ENCODE measurements at regions not wholly inside any gene's neighbourhood (a gene's known extent, or its start where the extent isn't known, plus 50 kb on each side); places are given as distances from the start of the nearest gene placed in this dataset.

DNA sequence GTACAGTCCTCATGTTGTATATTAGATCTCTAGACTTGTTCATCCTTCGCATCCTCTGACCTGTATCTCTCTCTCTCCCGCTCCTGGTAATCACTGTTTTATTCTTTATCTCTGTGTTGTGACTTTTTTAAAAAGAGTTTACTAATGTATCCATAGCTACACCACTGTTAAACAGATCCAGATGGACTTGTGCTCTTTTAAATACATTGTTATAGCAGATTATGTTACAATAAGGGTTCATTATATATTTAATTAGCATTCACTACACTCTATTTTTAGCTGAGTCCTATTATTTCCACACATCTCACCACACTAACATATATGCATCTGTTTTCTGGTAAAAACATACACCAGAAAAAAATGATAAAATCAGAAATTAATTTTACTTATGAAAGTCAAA lies 90.5 kb downstream of the RBM43 start:
- H3K27ac Mint-ChIP-seq, result no peak overlapping the region
- H3K4me3 Mint-ChIP-seq, result no peak overlapping the region
- no peaks in the 10 kb centered on the region for H3K4me1 Mint-ChIP-seq
- no peaks in the 10 kb centered on the region for H3K36me3 Mint-ChIP-seq
- no peaks in the 10 kb centered on the region for H3K27me3 Mint-ChIP-seq
- no peaks in the 10 kb centered on the region for H3K9me3 Mint-ChIP-seq
- no peak for DNase-seq

DNA sequence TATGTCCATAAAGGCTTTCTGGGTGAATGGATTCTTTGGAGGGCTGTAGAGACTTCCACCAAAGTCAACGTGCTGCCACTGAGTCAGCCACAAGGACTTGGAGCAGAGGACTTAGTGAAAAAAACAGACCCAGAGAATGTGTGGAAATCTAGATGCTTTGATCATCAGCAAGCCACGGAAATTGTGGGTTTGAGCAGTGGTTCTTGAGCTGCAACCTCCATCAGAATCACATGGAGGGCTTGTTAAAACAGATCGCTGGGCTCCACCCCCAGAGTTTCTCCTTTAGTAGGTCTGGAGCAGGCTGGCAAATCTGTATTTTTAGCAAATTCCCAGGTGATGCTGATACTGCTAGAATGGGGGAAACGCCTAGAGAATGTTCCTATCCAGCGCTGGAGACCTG lies 95.3 kb downstream of the RBM43 start:
- Mint-ChIP-seq H3K27me3 (peaks cover 6% of the 10 kb centered on the region), H3K4me1 (no peaks in the 10 kb centered on the region), H3K4me3 (no peak overlapping the region), H3K9me3 (no peaks in the 10 kb centered on the region), H3K36me3 (no peaks in the 10 kb centered on the region), H3K27ac (no peak overlapping the region)
- DNase-seq, result no peak

DNA sequence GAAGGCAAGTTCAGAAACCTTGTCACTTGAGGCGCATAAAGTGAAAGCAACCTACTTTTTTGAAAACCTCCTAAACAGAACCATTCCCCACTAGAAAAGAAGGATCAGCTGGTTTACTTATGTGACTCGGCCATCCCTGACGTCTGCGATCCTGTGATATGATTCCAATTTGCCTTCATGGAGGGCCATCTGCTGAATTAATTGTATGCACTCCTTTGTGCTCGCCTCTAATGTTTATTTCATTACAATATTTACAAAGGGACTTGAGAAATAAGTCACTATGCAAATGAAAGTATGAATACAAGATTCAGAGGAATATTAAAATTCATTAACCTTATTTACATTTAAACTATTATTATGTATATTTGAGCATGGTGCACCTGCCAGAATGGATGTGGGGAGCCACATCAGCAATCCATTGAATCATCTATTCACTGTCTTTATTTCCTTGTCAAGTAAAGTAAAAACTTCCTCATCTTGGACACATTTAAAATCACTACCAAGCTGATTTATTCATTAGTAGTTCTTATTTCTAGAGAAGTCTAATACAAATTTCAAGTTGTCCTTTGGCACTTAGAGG lies 96.5 kb downstream of the RBM43 start:
- Mint-ChIP-seq H3K9me3 (no peaks in the 10 kb centered on the region), H3K4me3 (no peak overlapping the region), H3K36me3 (no peaks in the 10 kb centered on the region), H3K27ac (no peak overlapping the region), H3K4me1 (no peaks in the 10 kb centered on the region), H3K27me3 (peaks cover 8% of the 10 kb centered on the region)
- DNase-seq, result no peak

DNA sequence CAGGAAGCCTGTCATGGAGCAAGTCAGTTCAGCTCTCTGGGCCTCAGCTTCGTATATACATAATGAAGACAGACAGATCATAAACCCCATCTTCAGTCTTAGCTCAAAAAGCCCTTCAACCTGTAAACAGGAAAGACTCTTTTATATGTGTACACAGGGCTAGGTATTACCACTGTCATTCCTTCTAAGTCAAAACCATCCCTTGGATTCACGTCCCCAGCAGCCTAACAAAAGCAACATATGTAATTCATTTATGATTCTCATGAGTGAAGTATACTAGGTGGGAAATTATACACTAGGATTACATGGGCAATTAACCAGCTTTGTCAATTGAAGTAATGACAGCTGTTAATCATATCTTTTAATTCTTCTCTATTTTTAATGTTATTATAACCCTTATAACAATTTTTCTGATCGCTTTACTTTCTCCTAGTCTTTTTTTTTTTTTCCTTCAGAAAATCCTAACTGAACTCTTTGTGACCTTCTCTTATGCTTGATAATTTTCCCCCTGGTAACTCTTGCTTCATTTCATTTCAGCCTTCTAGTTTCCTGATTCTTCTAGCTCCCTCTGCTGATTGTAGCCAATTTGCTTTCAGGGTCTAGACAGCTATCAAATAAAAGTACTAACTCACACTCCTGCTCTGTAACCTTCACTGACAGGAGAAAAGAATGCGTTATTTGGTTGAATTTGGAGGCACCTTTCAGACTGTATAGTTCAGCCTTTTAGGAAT lies 99.7 kb downstream of the RBM43 start:
- Mint-ChIP-seq H3K27ac (no peak overlapping the region), H3K27me3 (peaks cover 25% of the 10 kb centered on the region), H3K4me1 (no peaks in the 10 kb centered on the region), H3K36me3 (no peaks in the 10 kb centered on the region), H3K9me3 (no peaks in the 10 kb centered on the region), H3K4me3 (no peak overlapping the region)
- DNase-seq, result no peak

DNA sequence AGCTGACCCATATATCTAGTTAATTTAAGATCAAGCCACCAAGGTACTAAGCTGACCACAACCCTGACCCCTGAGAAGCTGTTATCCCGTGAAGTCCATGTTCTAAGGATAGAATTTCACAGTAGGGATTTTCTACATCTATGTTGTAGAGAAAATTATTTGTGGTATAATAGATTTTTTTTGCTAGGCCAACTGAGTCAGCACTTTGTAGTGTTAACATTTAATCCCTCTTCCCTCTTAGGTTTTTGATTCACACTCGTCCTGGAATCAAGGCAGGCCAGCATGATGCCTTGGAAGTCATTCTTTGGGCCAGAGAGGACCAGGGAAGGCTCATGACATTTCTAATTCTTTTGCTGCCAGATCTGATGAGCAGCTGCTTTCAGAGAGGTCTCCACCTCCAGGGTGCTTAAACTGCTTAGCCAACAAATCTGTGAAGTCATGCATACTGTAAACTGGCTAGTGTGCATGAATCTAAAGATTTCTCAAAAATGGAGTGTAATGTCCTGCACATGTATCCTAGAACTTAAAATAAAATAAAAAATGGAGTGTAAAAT lies 102.5 kb downstream of the RBM43 start:
- DNase-seq, result no peak
- Mint-ChIP-seq H3K4me1 (no peaks in the 10 kb centered on the region), H3K36me3 (no peaks in the 10 kb centered on the region), H3K27ac (no peak overlapping the region), H3K27me3 (peaks cover 41% of the 10 kb centered on the region), H3K4me3 (no peak overlapping the region), H3K9me3 (no peaks in the 10 kb centered on the region)

DNA sequence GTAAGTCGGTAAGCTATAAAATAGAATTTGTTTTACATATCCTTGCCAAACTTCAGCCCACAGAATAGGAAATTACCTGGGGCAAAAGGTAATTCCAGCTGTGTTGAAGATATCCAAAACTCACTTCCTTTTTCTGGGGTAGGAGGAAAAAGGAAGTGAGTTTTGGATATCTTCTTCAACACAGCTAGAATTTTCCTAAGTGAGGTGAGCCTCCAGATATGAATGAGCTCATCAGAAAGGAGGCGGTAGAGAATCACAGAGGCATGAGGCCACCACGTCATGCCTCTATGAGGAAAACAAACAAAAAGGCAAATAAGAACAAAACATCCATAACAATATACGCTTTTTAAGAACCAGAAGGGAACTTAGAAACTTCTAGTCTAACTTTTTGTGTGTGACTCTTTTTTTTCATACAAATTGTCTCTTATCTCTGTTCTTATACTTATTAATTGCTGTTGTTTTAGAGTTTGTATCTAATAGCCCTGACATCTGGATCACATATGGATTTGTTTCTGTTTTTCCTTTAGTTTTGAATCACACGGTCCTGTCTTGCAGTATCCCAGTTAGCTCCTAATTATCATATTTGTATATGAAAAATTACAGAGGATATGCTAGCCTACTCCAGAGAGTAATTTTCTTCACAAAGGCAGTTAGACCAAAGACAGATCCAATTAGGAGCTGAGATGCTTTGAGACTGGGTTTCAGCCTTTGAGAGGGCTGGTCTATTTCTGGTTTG lies 104.5 kb downstream of the RBM43 start:
- Mint-ChIP-seq H3K4me1 (no peaks in the 10 kb centered on the region), H3K27ac (no peak overlapping the region), H3K9me3 (no peaks in the 10 kb centered on the region), H3K36me3 (no peaks in the 10 kb centered on the region), H3K27me3 (peaks cover 43% of the 10 kb centered on the region), H3K4me3 (no peak overlapping the region)
- no peak for DNase-seq

DNA sequence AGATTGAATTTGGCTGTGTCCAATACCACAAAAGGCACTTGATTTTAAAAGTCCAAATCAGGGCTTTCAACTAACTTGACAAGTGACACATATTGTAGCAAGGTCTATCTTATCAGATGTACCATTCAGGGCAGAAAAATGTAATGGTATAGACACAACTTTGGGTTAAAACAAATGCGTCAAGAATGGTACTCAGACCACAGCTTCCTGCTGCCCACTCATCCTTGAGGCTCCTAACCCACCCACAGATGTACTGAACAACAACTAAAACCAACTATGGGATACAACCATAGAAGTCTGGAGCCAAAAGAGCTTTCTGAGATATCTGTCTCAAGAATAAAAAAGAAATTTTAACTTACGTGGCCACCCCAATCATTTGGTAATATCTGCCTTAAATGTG lies 105.2 kb downstream of the RBM43 start:
- Mint-ChIP-seq H3K36me3 (no peaks in the 10 kb centered on the region), H3K27ac (no peak overlapping the region), H3K9me3 (no peaks in the 10 kb centered on the region), H3K4me1 (no peaks in the 10 kb centered on the region), H3K27me3 (peaks cover 47% of the 10 kb centered on the region), H3K4me3 (no peak overlapping the region)
- no peak for DNase-seq

DNA sequence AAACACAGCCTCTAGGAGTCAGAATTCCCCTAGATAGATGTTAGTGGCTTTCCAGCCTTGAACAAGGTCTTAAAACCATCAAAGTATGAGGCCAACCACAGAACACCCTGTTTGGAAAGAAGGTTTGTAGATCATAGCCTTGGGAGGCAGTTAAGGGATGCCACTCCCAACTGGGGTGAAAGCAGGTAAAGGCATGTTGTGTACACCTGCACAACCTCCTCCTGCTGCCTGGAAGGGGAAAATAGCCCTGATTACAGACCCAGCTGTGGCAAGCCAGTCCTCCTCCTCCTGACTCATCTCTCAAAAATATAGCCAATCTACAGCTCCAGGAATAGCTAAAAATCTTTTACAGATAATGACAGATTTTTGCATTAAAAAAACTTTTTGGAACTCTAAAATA lies 108.1 kb downstream of the RBM43 start:
- H3K27ac Mint-ChIP-seq, result no peak overlapping the region
- H3K27me3 Mint-ChIP-seq, result peaks cover 35% of the 10 kb centered on the region
- no peak overlapping the region for H3K4me3 Mint-ChIP-seq
- H3K9me3 Mint-ChIP-seq, result no peaks in the 10 kb centered on the region
- H3K36me3 Mint-ChIP-seq, result no peaks in the 10 kb centered on the region
- no peak for DNase-seq
- H3K4me1 Mint-ChIP-seq, result no peaks in the 10 kb centered on the region

DNA sequence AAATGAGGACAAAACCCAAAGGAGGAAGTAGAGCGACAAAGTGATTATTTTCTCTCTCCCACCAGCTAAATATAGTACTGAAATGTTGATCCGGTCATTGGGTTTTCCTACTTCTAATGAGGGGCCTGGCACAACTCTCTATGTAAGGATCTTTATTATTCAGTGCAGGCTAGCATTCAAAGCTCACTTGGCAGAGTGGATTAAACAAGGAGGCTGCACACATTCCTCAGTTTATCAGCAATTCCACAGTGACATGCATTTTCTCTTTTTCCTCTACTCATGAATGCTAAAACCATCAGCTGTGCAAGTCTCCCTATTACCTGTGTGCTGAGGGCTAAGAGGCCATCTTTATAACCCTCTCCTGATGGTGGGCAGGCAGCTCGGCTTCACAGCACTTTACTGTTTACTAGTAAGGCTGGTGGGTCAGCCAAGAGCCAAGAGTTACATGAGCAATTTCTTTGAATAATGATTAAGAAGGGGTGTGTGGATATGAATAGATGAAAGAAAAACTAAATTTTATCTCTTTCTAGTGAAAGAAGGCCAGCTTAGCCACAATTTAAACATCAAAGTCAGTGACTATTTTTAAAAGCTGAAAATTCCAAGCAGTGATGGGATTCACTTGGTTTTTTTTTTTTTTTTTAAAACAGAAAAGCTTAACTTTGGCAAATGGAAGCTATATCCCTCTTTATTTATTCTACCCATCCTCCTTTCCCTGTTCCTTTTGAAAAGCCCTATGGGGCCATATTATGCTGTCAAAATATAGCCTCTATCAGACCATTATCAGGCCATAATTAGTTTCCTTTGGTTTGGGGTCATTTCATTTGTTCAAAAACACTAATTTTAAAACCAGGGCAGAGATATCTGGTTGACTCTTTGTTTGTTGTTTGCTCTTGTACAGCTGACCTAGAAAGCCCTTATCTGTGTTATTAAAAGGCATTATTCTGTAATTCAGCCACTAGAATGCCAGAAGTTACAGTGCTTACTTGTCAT lies 111.0 kb downstream of the RBM43 start:
- Mint-ChIP-seq H3K27me3 (peaks cover 25% of the 10 kb centered on the region), H3K4me3 (no peak overlapping the region), H3K27ac (no peak overlapping the region), H3K4me1 (no peaks in the 10 kb centered on the region), H3K9me3 (no peaks in the 10 kb centered on the region), H3K36me3 (no peaks in the 10 kb centered on the region)
- DNase-seq, result no peak

DNA sequence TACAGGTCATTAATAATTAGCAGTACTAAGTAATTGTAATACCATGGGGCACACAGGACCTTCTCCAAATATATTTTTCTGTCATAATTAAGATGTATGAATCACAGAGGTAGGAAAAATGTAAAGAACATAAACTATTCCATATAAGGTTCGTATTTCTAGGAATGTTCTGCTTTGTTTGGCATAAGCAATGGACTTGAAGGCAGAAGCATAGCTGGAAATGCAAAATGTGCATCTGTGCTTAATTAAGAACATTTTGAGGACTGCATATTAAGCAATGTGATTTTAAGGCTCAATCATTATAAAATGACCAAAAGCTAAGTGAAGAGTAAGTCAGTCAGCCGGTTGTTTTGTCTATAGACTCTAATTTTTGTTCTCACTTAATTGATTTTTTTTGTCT lies 123.2 kb downstream of the RBM43 start:
- Mint-ChIP-seq H3K36me3 (no peaks in the 10 kb centered on the region), H3K4me1 (no peaks in the 10 kb centered on the region), H3K27ac (no peak overlapping the region), H3K9me3 (no peaks in the 10 kb centered on the region), H3K4me3 (no peak overlapping the region), H3K27me3 (no peaks in the 10 kb centered on the region)
- no peak for DNase-seq

DNA sequence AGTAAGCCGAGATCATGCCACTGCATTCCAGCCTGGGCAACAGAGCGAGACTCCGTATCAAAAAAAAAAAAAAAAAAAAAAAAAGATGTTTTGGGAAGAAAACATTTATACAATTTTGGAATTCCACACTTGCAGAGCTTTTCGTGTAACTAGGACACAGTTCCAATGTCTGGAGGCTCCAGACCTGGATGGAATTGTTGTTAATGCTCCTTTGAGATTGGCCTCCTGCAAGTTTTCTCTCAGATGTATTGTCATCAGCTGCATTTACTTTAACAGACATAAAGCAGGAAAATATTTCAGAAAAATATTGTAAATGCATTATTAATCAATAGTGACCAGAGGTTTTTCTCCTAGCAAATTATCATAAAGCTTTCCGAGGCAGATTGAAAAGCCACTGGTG lies 124.1 kb downstream of the RBM43 start:
- Mint-ChIP-seq H3K4me3 (no peak overlapping the region), H3K4me1 (no peaks in the 10 kb centered on the region), H3K9me3 (no peaks in the 10 kb centered on the region), H3K36me3 (no peaks in the 10 kb centered on the region), H3K27me3 (no peaks in the 10 kb centered on the region), H3K27ac (no peak overlapping the region)
- DNase-seq, result no peak

DNA sequence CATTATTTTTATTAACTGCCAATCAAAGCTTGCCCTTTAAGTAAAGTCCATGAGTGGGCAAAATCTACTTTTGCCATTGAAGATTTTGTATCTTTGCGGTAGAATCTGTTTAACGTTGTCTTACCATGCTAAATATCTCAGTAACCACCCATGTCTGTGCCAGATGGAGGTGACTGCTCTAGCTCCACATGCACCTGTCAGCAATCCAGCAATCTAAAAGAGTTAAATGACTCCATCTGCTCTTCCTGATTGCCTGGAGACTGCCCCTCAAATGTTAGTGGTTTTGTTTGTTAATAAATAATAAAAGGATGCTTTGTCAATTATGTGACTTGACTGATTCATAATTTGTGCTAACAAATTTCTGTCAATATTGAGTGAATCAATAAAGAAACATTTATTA lies 141.7 kb downstream of the RBM43 start:
- no peak for DNase-seq
- no peak overlapping the region for H3K4me3 Mint-ChIP-seq

DNA sequence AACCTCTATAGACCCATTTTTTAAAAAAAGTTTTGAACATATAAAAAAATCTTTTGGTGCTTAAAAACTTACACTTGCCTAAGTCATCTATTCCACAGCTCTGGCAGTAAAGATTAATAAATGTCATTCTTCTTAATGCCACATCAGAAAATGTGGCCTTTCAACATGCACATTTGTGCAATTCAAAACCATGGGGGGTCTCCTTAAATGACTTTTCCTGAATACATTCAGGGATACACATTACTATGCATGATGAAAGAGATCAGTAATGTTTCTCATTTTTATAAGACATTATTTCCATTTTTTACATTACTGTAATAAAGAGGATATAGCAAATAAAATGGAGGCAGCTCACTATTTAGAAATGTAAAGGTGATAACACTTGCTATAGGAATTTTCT lies 142.3 kb downstream of the RBM43 start:
- H3K4me3 Mint-ChIP-seq, result no peak overlapping the region
- peaks cover 12% of the 10 kb centered on the region for H3K27me3 Mint-ChIP-seq
- no peaks in the 10 kb centered on the region for H3K4me1 Mint-ChIP-seq

More for the DNA sequence above, 141.7 kb downstream of the RBM43 start:
- peaks cover 14% of the 10 kb centered on the region for H3K27me3 Mint-ChIP-seq
- no peaks in the 10 kb centered on the region for H3K36me3 Mint-ChIP-seq
- no peak overlapping the region for H3K27ac Mint-ChIP-seq
- no peaks in the 10 kb centered on the region for H3K4me1 Mint-ChIP-seq
- H3K9me3 Mint-ChIP-seq, result peaks cover 2% of the 10 kb centered on the region

DNA sequence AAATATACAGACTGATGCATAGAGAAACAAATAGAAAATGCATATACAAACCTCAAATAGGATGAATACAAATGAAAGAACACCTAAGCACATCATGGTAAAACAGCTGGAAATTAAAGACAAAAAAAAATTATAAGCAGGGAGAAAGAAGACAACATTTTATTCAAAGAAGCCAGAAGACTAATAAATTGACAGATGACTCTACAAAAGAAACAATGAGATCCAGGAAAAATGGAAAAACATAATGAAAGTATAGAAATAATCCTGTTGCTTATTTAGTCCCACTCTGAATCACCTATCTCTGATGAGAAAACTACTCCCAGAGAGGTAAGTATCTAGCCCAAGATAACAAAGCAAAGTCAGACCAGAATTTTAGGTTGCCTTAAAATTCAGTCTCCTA lies 143.4 kb downstream of the RBM43 start:
- DNase-seq, result no peak
- Mint-ChIP-seq H3K4me3 (no peak overlapping the region), H3K4me1 (peaks cover 2% of the 10 kb centered on the region), H3K27me3 (peaks cover 16% of the 10 kb centered on the region), H3K9me3 (peaks cover 2% of the 10 kb centered on the region), H3K36me3 (no peaks in the 10 kb centered on the region), H3K27ac (no peak overlapping the region)

More for the DNA sequence above, 142.3 kb downstream of the RBM43 start:
- no peak for DNase-seq
- H3K36me3 Mint-ChIP-seq, result no peaks in the 10 kb centered on the region
- no peak overlapping the region for H3K27ac Mint-ChIP-seq
- H3K9me3 Mint-ChIP-seq, result peaks cover 2% of the 10 kb centered on the region

Data from activated naive CD8-positive, alpha-beta T cell treated with anti-CD3 and anti-CD28 coated beads for 36 hours (primary cell).